Hepatocyte (in vitro differentiated cells): ENCODE measurements at regions not wholly inside any gene's neighbourhood (a gene's known extent, or its start where the extent isn't known, plus 50 kb on each side); places are given as distances from the start of the nearest gene placed in this dataset.

ENCODE experiments used
- DNase-seq: peaks from one replicate; pipeline ENCODE4 v3.0.0-alpha.2; 2016; ENCODE audit warnings: low spot score
- H2AFZ ChIP-seq: fragments of 200-600 bp; sonication (generic); 2 replicates; pipeline ENCODE4 v1.6.0; 2016; ENCODE audit warnings: antibody characterized with exemption, mild to moderate bottlenecking
- H3K27ac ChIP-seq: fragments of 200-600 bp; sonication (generic); 2 replicates; pipeline ENCODE4 v1.5.1; 2016; ENCODE audit warnings: mild to moderate bottlenecking
- H3K27me3 ChIP-seq: fragments of 200-600 bp; sonication (generic); 2 replicates; pipeline ENCODE4 v1.6.1; 2016
- H3K36me3 ChIP-seq: fragments of 200-600 bp; sonication (generic); replicated peaks from 2 replicates; pipeline ENCODE4 v1.5.1; 2016; ENCODE audit warnings: low read depth; ENCODE audit not compliant: insufficient read depth
- H3K4me1 ChIP-seq: fragments of 200-600 bp; sonication (generic); 2 replicates; pipeline ENCODE4 v1.5.1; 2016; ENCODE audit warnings: mild to moderate bottlenecking, moderate library complexity; ENCODE audit not compliant: insufficient read depth
- H3K4me2 ChIP-seq: fragments of 200-600 bp; sonication (generic); 2 replicates; pipeline ENCODE4 v1.6.0; 2016
- H3K4me3 ChIP-seq: fragments of 200-600 bp; sonication (generic); 2 replicates; pipeline ENCODE4 v1.5.1; 2016; ENCODE audit warnings: mild to moderate bottlenecking
- H3K79me2 ChIP-seq: fragments of 200-600 bp; sonication (generic); 2 replicates; pipeline ENCODE4 v1.6.0; 2017; ENCODE audit warnings: mild to moderate bottlenecking
- H3K9me2 ChIP-seq: fragments of 200-600 bp; sonication (generic); replicated peaks from 2 replicates; pipeline ENCODE4 v1.6.0; 2017; ENCODE audit warnings: mild to moderate bottlenecking; ENCODE audit not compliant: insufficient read depth
- H3K9me3 ChIP-seq: fragments of 200-600 bp; sonication (generic); 2 replicates; pipeline ENCODE4 v1.5.1; 2016; ENCODE audit warnings: low read depth, mild to moderate bottlenecking
- H4K20me1 ChIP-seq: fragments of 200-600 bp; sonication (generic); 2 replicates; pipeline ENCODE4 v1.6.0; 2016; ENCODE audit warnings: mild to moderate bottlenecking; ENCODE audit not compliant: insufficient read depth, poor library complexity, severe bottlenecking
- CTCF ChIP-seq: fragments of 200-600 bp; sonication (generic); IDR thresholded peaks from 2 replicates; pipeline ENCODE4 v1.5.1; 2016; ENCODE audit warnings: antibody characterized with exemption, mild to moderate bottlenecking; ENCODE audit not compliant: poor library complexity
- EZH2 ChIP-seq: fragments of 200-600 bp; sonication (generic); IDR thresholded peaks from 2 replicates; pipeline ENCODE4 v1.6.1; 2016; ENCODE audit warnings: antibody characterized with exemption, mild to moderate bottlenecking, borderline replicate concordance
- EZH2phosphoT487 ChIP-seq: fragments of 200-600 bp; sonication (generic); IDR thresholded peaks from one replicate; pipeline ENCODE4 v1.6.1; 2018; ENCODE audit warnings: antibody characterized with exemption, mild to moderate bottlenecking, low read depth, moderate library complexity; ENCODE audit not compliant: unreplicated experiment, severe bottlenecking
- WGBS: methylation state at CpG from one replicate; pipeline ENCODE4 v1.1.6; 2016; ENCODE audit warnings: low lambda C conversion rate; ENCODE audit errors: missing lambda C conversion rate; 5-methylcytosine and 5-hydroxymethylcytosine counted together

- Histone ChIP-seq H2AFZ (no peak overlapping the region), H3K4me1 (no peaks in the 10 kb centered on the region), H3K4me2 (no peak overlapping the region)
Observed at GRCh38 chr4:126784966-126785580, 847.7 kb upstream of the INTU start.

GRCh38 chr4:126790633-126791032 lies 842.1 kb upstream of the INTU start:
- Histone ChIP-seq H3K9me3 (no peaks in the 10 kb centered on the region), H3K36me3 (no peaks in the 10 kb centered on the region), H4K20me1 (no peaks in the 10 kb centered on the region), H3K4me1 (no peaks in the 10 kb centered on the region), H3K4me3 (no peak overlapping the region), H3K27ac (no peak overlapping the region), H2AFZ (no peak overlapping the region), H3K27me3 (no peaks in the 10 kb centered on the region), H3K9me2 (no peaks in the 10 kb centered on the region), H3K4me2 (no peak overlapping the region), H3K79me2 (no peaks in the 10 kb centered on the region)
- DNase-seq = no peak
- TF ChIP-seq EZH2phosphoT487 (no peak), EZH2 (no peak), CTCF (no peak)
- 75% methylated on average over 1 of the region's 1 CpG for WGBS

More at GRCh38 chr4:126784966-126785580, 847.7 kb upstream of the INTU start:
- Histone ChIP-seq H3K9me3 (no peaks in the 10 kb centered on the region), H3K27ac (no peak overlapping the region), H3K9me2 (no peaks in the 10 kb centered on the region), H3K36me3 (no peaks in the 10 kb centered on the region), H3K27me3 (no peaks in the 10 kb centered on the region), H4K20me1 (no peaks in the 10 kb centered on the region), H3K79me2 (no peaks in the 10 kb centered on the region), H3K4me3 (no peak overlapping the region)
- TF ChIP-seq CTCF (no peak), EZH2 (no peak), EZH2phosphoT487 (no peak)
- WGBS = 86% methylated on average over 2 of the region's 2 CpGs
- no peak for DNase-seq

- no peaks in the 10 kb centered on the region for H3K79me2 ChIP-seq
- H3K27ac ChIP-seq = no peak overlapping the region
- H3K9me3 ChIP-seq = no peaks in the 10 kb centered on the region
- no peak overlapping the region for H2AFZ ChIP-seq
- peaks cover 1% of the 10 kb centered on the region for H3K4me1 ChIP-seq
- WGBS = 82% methylated on average over 2 of the region's 2 CpGs
- no peaks in the 10 kb centered on the region for H3K27me3 ChIP-seq
- no peaks in the 10 kb centered on the region for H3K9me2 ChIP-seq
- no peak overlapping the region for H3K4me3 ChIP-seq
- TF ChIP-seq EZH2 = no peak
- no peak for TF ChIP-seq CTCF
- no peak for TF ChIP-seq EZH2phosphoT487
- no peaks in the 10 kb centered on the region for H4K20me1 ChIP-seq
- DNase-seq = no peak
- H3K36me3 ChIP-seq = no peaks in the 10 kb centered on the region
- no peak overlapping the region for H3K4me2 ChIP-seq
Observed at GRCh38 chr4:126794363-126794762, 838.4 kb upstream of the INTU start.
